Brain microvascular endothelial cell (primary cell): ENCODE measurements at regions not wholly inside any gene's neighbourhood (a gene's known extent, or its start where the extent isn't known, plus 50 kb on each side); places are given as distances from the start of the nearest gene placed in this dataset.

ENCODE experiments used
- DNase-seq: peaks from one replicate; pipeline ENCODE4 v3.0.0-alpha.2; 2020
- H3K27ac ChIP-seq: fragments of 250-450 bp; sonication (Bioruptor Pico); 2 replicates; pipeline ENCODE4 v1.5.1; 2020; ENCODE audit warnings: mild to moderate bottlenecking, moderate library complexity
- H3K27me3 ChIP-seq: fragments of 250-450 bp; sonication (Bioruptor Pico); replicated peaks from 2 replicates; pipeline ENCODE4 v1.5.1; 2020; ENCODE audit warnings: mild to moderate bottlenecking
- H3K36me3 ChIP-seq: fragments of 250-450 bp; sonication (Bioruptor Pico); replicated peaks from 2 replicates; pipeline ENCODE4 v1.5.1; 2020; ENCODE audit warnings: mild to moderate bottlenecking
- H3K4me3 ChIP-seq: 2 replicates; pipeline ENCODE4 v1.5.1; 2011; ENCODE audit warnings: low read depth, mild to moderate bottlenecking, control low read depth, low read length, moderate library complexity
- CTCF ChIP-seq: IDR thresholded peaks from 2 replicates; pipeline ENCODE4 v1.5.1; 2011; ENCODE audit warnings: low read depth, mild to moderate bottlenecking, moderate library complexity, low read length, control low read depth, inconsistent platforms; ENCODE audit errors: missing control alignments
- in situ Hi-C: cut with HindIII; loops from 2 replicates; pipeline ENCODE4 v1.10.0; 2017; ENCODE audit warnings: low sequenced_read_pairs, low pct_ligation_motif_present

DNA sequence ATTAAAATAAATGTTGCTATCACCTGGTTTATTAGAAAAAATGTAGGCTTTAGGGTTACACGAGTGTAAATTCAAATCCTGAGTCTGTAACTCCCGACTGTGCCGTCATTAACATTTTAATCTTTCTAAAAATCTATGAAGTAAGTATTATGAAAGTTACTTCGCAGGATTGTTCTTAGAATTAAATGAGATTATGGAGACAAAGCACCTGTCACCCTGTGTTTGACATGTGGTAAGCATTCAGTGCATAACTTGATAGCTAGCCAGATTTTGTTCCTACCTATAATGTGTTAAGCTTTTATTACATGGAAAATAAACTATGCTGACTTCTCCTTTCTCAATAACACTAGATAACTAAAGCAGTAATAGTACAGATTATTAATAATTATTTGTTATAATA is 429.7 kb upstream of the MMS22L start:
- H3K27ac ChIP-seq: no peak overlapping the region
- no peaks in the 10 kb centered on the region for H3K36me3 ChIP-seq
- no peak for TF ChIP-seq CTCF
- no peaks in the 10 kb centered on the region for H3K27me3 ChIP-seq
- in situ Hi-C loops: no loop called here
- H3K4me3 ChIP-seq: no peak overlapping the region
- DNase-seq: no peak

DNA sequence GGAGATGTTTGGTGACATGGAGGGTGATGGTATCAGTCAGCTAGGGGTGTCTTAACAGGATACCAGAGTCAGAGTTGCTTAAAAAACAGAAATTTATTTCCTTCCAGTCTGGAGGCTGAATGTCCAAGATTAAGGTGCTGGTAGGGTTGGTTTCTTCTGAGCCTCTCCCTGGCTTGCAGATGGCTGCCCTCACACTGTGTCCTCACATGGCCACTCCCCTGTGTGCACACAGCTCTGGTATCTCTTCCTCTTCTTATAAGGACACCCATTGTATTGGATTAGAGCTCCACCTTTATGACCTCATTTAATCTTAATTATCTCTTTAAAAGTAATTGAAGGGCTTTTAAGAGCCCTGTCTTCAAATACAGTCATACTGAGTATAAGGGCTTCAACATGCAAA is 431.8 kb upstream of the MMS22L start:
- DNase-seq: no peak
- Histone ChIP-seq H3K27me3 (no peaks in the 10 kb centered on the region), H3K27ac (no peak overlapping the region), H3K36me3 (no peaks in the 10 kb centered on the region), H3K4me3 (no peak overlapping the region)
- TF ChIP-seq CTCF: no peak
- in situ Hi-C loops: no loop called here

GRCh38 chr6:97717086-97717485 is 434.1 kb upstream of the MMS22L start:
- no peak for TF ChIP-seq CTCF
- in situ Hi-C loops: no loop called here
- Histone ChIP-seq H3K36me3 (no peaks in the 10 kb centered on the region), H3K4me3 (no peak overlapping the region), H3K27me3 (no peaks in the 10 kb centered on the region), H3K27ac (no peak overlapping the region)
- no peak for DNase-seq

GRCh38 chr6:97726378-97726777 is 443.4 kb upstream of the MMS22L start:
- DNase-seq: no peak
- H3K4me3 ChIP-seq: no peak overlapping the region
- in situ Hi-C loops: no loop called here
- peak; percentile 43 for TF ChIP-seq CTCF
- H3K27ac ChIP-seq: no peak overlapping the region
- no peaks in the 10 kb centered on the region for H3K27me3 ChIP-seq
- no peaks in the 10 kb centered on the region for H3K36me3 ChIP-seq

GRCh38 chr6:97732045-97732444 is 449.0 kb upstream of the MMS22L start:
- no peak for DNase-seq
- Histone ChIP-seq H3K27me3 (no peaks in the 10 kb centered on the region), H3K4me3 (no peak overlapping the region), H3K27ac (no peak overlapping the region), H3K36me3 (no peaks in the 10 kb centered on the region)
- in situ Hi-C loops: no loop called here
- TF ChIP-seq CTCF: no peak

DNA sequence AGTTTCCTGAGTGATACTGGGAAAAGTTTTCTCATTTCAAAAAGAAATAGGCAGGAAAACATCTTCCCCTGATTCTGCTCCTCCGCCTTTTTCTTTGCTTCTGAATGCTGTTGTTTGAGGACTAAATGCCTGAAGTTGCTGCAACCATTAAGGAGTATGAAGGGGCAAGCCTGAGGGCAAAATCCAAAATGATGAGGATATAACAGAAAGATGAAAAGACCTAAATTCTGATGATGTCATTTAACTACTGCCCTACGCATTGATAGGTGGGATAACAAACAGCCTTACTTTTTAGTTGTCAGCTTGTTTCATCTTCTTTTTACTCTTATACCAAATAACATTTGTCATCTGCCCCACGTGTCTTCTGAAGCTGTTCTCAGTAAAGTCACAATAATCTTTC is 474.6 kb upstream of the MMS22L start:
- Histone ChIP-seq H3K4me3 (no peak overlapping the region), H3K27ac (no peak overlapping the region), H3K36me3 (no peaks in the 10 kb centered on the region), H3K27me3 (no peaks in the 10 kb centered on the region)
- TF ChIP-seq CTCF: no peak
- in situ Hi-C loops: no loop called here
- no peak for DNase-seq
